ENCODE measurements at regions not wholly inside any gene's neighbourhood (a gene's known extent, or its start where the extent isn't known, plus 50 kb on each side); places are given as distances from the start of the nearest gene placed in this dataset.

DNA sequence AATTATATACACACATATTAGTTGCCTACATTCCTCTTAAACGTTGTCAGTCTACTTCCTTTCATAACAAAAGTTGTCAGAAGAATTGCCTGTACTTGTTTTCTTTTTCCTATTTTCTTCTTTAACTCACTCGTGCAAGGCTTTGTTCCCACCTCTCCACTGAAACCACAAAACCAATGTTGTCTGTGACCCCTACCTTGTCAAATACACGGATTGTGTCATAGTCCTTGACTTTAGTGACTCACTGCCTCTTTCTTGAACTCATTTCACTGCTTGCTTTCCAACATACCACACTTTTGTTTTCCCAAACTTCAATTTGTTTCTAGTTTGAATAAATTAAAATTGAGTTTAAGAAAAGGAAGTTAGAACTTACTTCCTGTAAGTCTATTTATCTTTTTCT is 283.9 kb upstream of the AGA start:
- TF ChIP-seq POLR2A (IDR thresholded peaks at IDR 0.05; ENCODE audit: low read length) (no peak), GATA1 (IDR thresholded peaks at IDR 0.05; ENCODE audit: low read depth, low read length) (no peak)

All from erythroblast (primary cell).